ENCODE measurements at regions not wholly inside any gene's neighbourhood (a gene's known extent, or its start where the extent isn't known, plus 50 kb on each side); places are given as distances from the start of the nearest gene placed in this dataset.
"Not testable (repeated sequence)": the region's sequence is repeated elsewhere in the genome, so short reads cannot be mapped to it uniquely, and the experiment has no call there.

GRCh38 chr19:30969591-30969990, 379.6 kb downstream of the TSHZ3 start:
- H3K4me3 ChIP-seq (ENCODE audit: low read depth, low read length) = no peak overlapping the region
- DNase-seq (ENCODE audit: low read depth) = no peak
- TF ChIP-seq CTCF (IDR thresholded peaks at IDR 0.05; ENCODE audit: low read depth, low read length, missing control alignments) = no peak
- in situ Hi-C loops (cut with HindIII; ENCODE audit: low sequenced_read_pairs) = no loop called here

- no peak for DNase-seq (ENCODE audit: low read depth)
- H3K4me3 ChIP-seq (ENCODE audit: low read depth, low read length) = no peak overlapping the region
- no peak for TF ChIP-seq CTCF (IDR thresholded peaks at IDR 0.05; ENCODE audit: low read depth, low read length, missing control alignments)
- in situ Hi-C loops (cut with HindIII; ENCODE audit: low sequenced_read_pairs) = no loop called here
Observed at GRCh38 chr19:30968841-30969399, 380.3 kb downstream of the TSHZ3 start.

GRCh38 chr19:30968210-30968609, 381.0 kb downstream of the TSHZ3 start:
- TF ChIP-seq CTCF (IDR thresholded peaks at IDR 0.05; ENCODE audit: low read depth, low read length, missing control alignments) = no peak
- no peak overlapping the region for H3K4me3 ChIP-seq (ENCODE audit: low read depth, low read length)
- in situ Hi-C loops (cut with HindIII; ENCODE audit: low sequenced_read_pairs) = no loop called here
- DNase-seq (ENCODE audit: low read depth) = no peak

- no peak overlapping the region for H3K4me3 ChIP-seq (ENCODE audit: low read depth, low read length)
- in situ Hi-C loops (cut with HindIII; ENCODE audit: low sequenced_read_pairs) = no loop called here
- TF ChIP-seq CTCF (IDR thresholded peaks at IDR 0.05; ENCODE audit: low read depth, low read length, missing control alignments) = no peak
- DNase-seq (ENCODE audit: low read depth) = no peak
Observed at GRCh38 chr19:30966486-30966885, 382.8 kb downstream of the TSHZ3 start.

- no peak for DNase-seq (ENCODE audit: low read depth)
- no peak for TF ChIP-seq CTCF (IDR thresholded peaks at IDR 0.05; ENCODE audit: low read depth, low read length, missing control alignments)
- no peak overlapping the region for H3K4me3 ChIP-seq (ENCODE audit: low read depth, low read length)
- in situ Hi-C loops (cut with HindIII; ENCODE audit: low sequenced_read_pairs) = no loop called here
Observed at GRCh38 chr19:30959011-30959410, 390.2 kb downstream of the TSHZ3 start.

GRCh38 chr19:30955112-30956104, 393.8 kb downstream of the TSHZ3 start:
- DNase-seq (ENCODE audit: low read depth) = no peak
- H3K4me3 ChIP-seq (ENCODE audit: low read depth, low read length) = no peak overlapping the region
- in situ Hi-C loops (cut with HindIII; ENCODE audit: low sequenced_read_pairs) = no loop called here
- TF ChIP-seq CTCF (IDR thresholded peaks at IDR 0.05; ENCODE audit: low read depth, low read length, missing control alignments) = no peak

GRCh38 chr19:30944276-30944932, 404.8 kb downstream of the TSHZ3 start:
- in situ Hi-C loops (cut with HindIII; ENCODE audit: low sequenced_read_pairs); H3K4me3 ChIP-seq (ENCODE audit: low read depth, low read length); DNase-seq (ENCODE audit: low read depth): not testable (repeated sequence)

Data from astrocyte of the cerebellum (primary cell).